ENCODE measurements at regions not wholly inside any gene's neighbourhood (a gene's known extent, or its start where the extent isn't known, plus 50 kb on each side); places are given as distances from the start of the nearest gene placed in this dataset.

DNA sequence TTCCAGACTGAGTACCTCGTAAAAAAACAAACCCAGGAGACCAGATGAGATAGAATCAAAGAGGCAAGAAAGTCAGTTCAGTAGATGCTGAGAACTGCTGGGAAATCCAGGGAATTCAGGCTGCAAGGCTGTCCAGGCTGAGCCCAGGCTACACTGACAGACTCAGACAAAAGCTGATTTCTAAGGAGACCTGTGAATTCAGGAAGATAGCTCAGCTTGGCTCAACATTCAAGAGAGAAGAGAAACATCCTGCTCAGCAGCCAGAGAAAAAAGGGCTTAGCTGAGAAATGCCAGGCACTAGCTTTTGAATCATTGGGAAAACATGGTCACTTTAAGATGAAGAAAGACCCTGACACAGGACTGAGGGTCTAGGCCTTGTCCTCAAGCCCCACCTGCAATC lies 118.2 kb upstream of the SLC44A1 start:
- Mint-ChIP-seq H3K9me3 (no peaks in the 10 kb centered on the region), H3K36me3 (no peaks in the 10 kb centered on the region), H3K27ac (no peak overlapping the region), H3K4me1 (peaks cover 7 to 53% (median 39%) of the 10 kb centered on the region in 4 donors), H3K27me3 (peaks cover 6% of the 10 kb centered on the region), H3K4me3 (peak overlapping the region in 2 of 4 donors; percentile 13 to 24)
- H3K4me1 ChIP-seq (ENCODE audit: control insufficient read depth, insufficient read depth, low read length, poor library complexity, severe bottlenecking): peaks cover 31% of the 10 kb centered on the region
- no peaks in the 10 kb centered on the region for H3K9me3 ChIP-seq (ENCODE audit: control insufficient read depth in 2 of 2, low read length in 2 of 2)
- no peaks in the 10 kb centered on the region for H3K27me3 ChIP-seq (ENCODE audit: control insufficient read depth, insufficient read depth, low read length)
- ATAC-seq (ENCODE audit: low read depth in 2 of 2) (no peak), DNase-seq (no peak)
- H3K36me3 ChIP-seq (ENCODE audit: control insufficient read depth, insufficient read depth, low read length): no peaks in the 10 kb centered on the region
- H3K27ac ChIP-seq (ENCODE audit: insufficient read depth, low read length, poor library complexity, severe bottlenecking): no peak overlapping the region
- no peak overlapping the region for H3K4me3 ChIP-seq (ENCODE audit: low read depth, low read length)

GRCh38 chr9:105127863-105128220 lies 116.6 kb upstream of the SLC44A1 start:
- ATAC-seq (ENCODE audit: low read depth in 2 of 2): peak; percentile 93 to 96
- Histone ChIP-seq H3K27me3 (ENCODE audit: control insufficient read depth, insufficient read depth, low read length) (no peaks in the 10 kb centered on the region), H3K36me3 (ENCODE audit: control insufficient read depth, insufficient read depth, low read length) (no peaks in the 10 kb centered on the region), H3K9me3 (ENCODE audit: control insufficient read depth in 2 of 2, low read length in 2 of 2) (no peaks in the 10 kb centered on the region), H3K4me1 (ENCODE audit: control insufficient read depth, insufficient read depth, low read length, poor library complexity, severe bottlenecking) (peaks cover 31% of the 10 kb centered on the region), H3K4me3 (ENCODE audit: low read depth, low read length) (peak overlapping the region; percentile 60), H3K27ac (ENCODE audit: insufficient read depth, low read length, poor library complexity, severe bottlenecking) (no peak overlapping the region)
- Mint-ChIP-seq H3K4me1 (peaks cover 7 to 50% (median 37%) of the 10 kb centered on the region in 4 donors), H3K27me3 (peaks cover 9% of the 10 kb centered on the region), H3K36me3 (no peaks in the 10 kb centered on the region), H3K27ac (peak overlapping the region in 2 of 3 donors; percentile 60 to 81), H3K4me3 (peak overlapping the region; percentile 24 to 63 (median 52)), H3K9me3 (no peaks in the 10 kb centered on the region)
- peak; percentile 10 to 81 (median 68) for DNase-seq

DNA sequence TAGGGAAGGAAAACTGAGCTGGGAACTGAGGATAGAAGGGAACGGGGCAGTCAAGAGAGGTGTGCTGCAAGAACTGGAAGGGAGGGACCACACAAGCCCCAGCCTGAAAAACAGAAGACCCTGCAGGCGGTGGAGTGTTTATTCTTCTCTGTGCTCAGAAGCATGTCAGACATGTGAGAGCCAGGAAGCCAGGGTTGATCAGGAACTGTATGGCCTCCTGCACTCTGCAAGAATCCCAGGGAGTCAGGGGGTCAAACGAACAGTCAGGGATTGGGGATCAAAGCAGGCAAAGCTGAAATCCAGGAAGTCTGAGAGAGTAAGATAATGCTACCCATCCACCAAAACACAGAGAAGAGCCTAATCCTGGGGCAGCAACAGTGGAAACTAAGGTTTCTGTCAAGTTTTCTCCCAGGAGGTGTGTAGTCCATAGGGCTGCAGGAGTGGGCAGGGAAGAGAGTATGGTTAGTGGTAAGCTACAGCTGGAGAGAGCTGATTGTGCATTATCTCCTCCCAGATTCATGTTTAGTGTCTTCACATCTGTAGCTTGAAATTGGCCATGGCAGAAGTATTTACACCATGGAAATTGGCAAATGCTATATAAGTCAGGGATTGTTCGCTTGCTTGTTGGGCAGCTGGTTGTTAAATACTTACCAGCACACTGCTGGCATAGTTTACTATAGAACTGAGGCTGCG lies 115.4 kb upstream of the SLC44A1 start:
- H3K4me1 Mint-ChIP-seq: peaks cover 7 to 50% (median 37%) of the 10 kb centered on the region in 4 donors
- no peak for DNase-seq
- peaks cover 31% of the 10 kb centered on the region for H3K4me1 ChIP-seq (ENCODE audit: control insufficient read depth, insufficient read depth, low read length, poor library complexity, severe bottlenecking)

DNA sequence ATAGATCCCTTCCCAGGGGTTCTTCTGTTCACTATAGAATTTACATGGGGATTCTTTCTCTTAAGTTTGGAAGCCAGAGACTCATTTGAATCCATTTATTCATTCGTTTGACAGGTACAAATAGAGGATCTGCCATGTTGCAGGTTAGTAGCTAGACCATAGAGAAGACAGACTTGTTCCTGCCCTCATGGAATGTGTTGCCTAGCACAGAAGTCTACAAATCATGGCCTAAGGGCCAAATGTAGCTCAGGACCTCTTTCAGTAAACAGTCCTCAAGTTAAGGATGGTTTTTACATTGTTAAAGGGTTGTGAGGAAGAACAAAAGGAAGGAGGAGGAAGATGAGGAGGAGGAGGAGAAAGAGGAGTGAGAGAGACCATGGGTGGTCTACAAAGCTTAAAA lies 114.7 kb upstream of the SLC44A1 start:
- Histone ChIP-seq H3K9me3 (ENCODE audit: control insufficient read depth in 2 of 2, low read length in 2 of 2) (no peaks in the 10 kb centered on the region), H3K27me3 (ENCODE audit: control insufficient read depth, insufficient read depth, low read length) (no peaks in the 10 kb centered on the region), H3K4me3 (ENCODE audit: low read depth, low read length) (no peak overlapping the region), H3K36me3 (ENCODE audit: control insufficient read depth, insufficient read depth, low read length) (no peaks in the 10 kb centered on the region), H3K4me1 (ENCODE audit: control insufficient read depth, insufficient read depth, low read length, poor library complexity, severe bottlenecking) (peaks cover 31% of the 10 kb centered on the region), H3K27ac (ENCODE audit: insufficient read depth, low read length, poor library complexity, severe bottlenecking) (no peak overlapping the region)
- DNase-seq (no peak), ATAC-seq (ENCODE audit: low read depth in 2 of 2) (no peak)
- no peaks in the 10 kb centered on the region for H3K9me3 Mint-ChIP-seq
- peaks cover 9% of the 10 kb centered on the region for H3K27me3 Mint-ChIP-seq
- H3K4me1 Mint-ChIP-seq: peaks cover 7 to 50% (median 41%) of the 10 kb centered on the region in 4 donors
- H3K36me3 Mint-ChIP-seq: no peaks in the 10 kb centered on the region
- H3K27ac Mint-ChIP-seq: peak overlapping the region in 1 of 3 donors; percentile 44
- no peak overlapping the region for H3K4me3 Mint-ChIP-seq

More for the DNA sequence above, 115.4 kb upstream of the SLC44A1 start:
- no peak overlapping the region for H3K4me3 ChIP-seq (ENCODE audit: low read depth, low read length)
- ATAC-seq (ENCODE audit: low read depth in 2 of 2): no peak
- H3K36me3 ChIP-seq (ENCODE audit: control insufficient read depth, insufficient read depth, low read length): no peaks in the 10 kb centered on the region
- peak overlapping the region; percentile 6 to 81 (median 49) for H3K27ac Mint-ChIP-seq
- no peaks in the 10 kb centered on the region for H3K9me3 Mint-ChIP-seq
- no peak overlapping the region for H3K27ac ChIP-seq (ENCODE audit: insufficient read depth, low read length, poor library complexity, severe bottlenecking)
- H3K9me3 ChIP-seq (ENCODE audit: control insufficient read depth in 2 of 2, low read length in 2 of 2): no peaks in the 10 kb centered on the region
- peak overlapping the region in 3 of 4 donors; percentile 22 to 61 (median 24) for H3K4me3 Mint-ChIP-seq
- no peaks in the 10 kb centered on the region for H3K36me3 Mint-ChIP-seq
- peaks cover 9% of the 10 kb centered on the region for H3K27me3 Mint-ChIP-seq
- H3K27me3 ChIP-seq (ENCODE audit: control insufficient read depth, insufficient read depth, low read length): no peaks in the 10 kb centered on the region

DNA sequence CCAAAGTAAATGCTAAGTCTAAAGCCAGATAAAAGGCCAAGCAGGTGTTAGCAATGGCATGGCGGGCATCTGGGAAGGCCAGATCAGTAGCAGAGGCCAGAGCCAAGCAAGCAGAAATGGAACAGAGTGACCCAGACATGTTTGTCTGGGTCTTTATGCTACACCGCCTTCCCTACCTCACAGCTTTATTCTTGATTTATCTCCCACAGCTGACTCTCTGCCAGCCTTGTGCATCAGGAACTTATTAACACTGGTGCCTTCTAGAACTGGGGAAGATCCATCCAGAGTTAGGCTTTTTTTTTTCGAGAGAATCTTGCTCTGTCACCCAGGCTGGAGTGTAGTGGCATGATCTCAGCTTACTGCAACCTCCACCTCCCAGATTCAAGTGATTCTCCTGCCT lies 112.5 kb upstream of the SLC44A1 start:
- Histone ChIP-seq H3K27ac (ENCODE audit: insufficient read depth, low read length, poor library complexity, severe bottlenecking) (no peak overlapping the region), H3K36me3 (ENCODE audit: control insufficient read depth, insufficient read depth, low read length) (no peaks in the 10 kb centered on the region), H3K27me3 (ENCODE audit: control insufficient read depth, insufficient read depth, low read length) (no peaks in the 10 kb centered on the region), H3K9me3 (ENCODE audit: control insufficient read depth in 2 of 2, low read length in 2 of 2) (no peaks in the 10 kb centered on the region), H3K4me3 (ENCODE audit: low read depth, low read length) (no peak overlapping the region), H3K4me1 (ENCODE audit: control insufficient read depth, insufficient read depth, low read length, poor library complexity, severe bottlenecking) (peaks cover 25% of the 10 kb centered on the region)
- no peak for DNase-seq
- Mint-ChIP-seq H3K4me3 (no peak overlapping the region), H3K27me3 (peaks cover 7% of the 10 kb centered on the region), H3K9me3 (no peaks in the 10 kb centered on the region), H3K27ac (peak overlapping the region in 1 of 3 donors; percentile 50), H3K36me3 (no peaks in the 10 kb centered on the region), H3K4me1 (peaks cover 7 to 40% (median 32%) of the 10 kb centered on the region in 4 donors)
- ATAC-seq (ENCODE audit: low read depth in 2 of 2): no peak

- Mint-ChIP-seq H3K4me3 (no peak overlapping the region), H3K27ac (no peak overlapping the region), H3K9me3 (no peaks in the 10 kb centered on the region), H3K27me3 (peaks cover 4% of the 10 kb centered on the region), H3K4me1 (peaks cover 5 to 34% (median 28%) of the 10 kb centered on the region in 4 donors), H3K36me3 (no peaks in the 10 kb centered on the region)
- Histone ChIP-seq H3K4me1 (ENCODE audit: control insufficient read depth, insufficient read depth, low read length, poor library complexity, severe bottlenecking) (peaks cover 18% of the 10 kb centered on the region), H3K4me3 (ENCODE audit: low read depth, low read length) (no peak overlapping the region), H3K36me3 (ENCODE audit: control insufficient read depth, insufficient read depth, low read length) (no peaks in the 10 kb centered on the region), H3K27ac (ENCODE audit: insufficient read depth, low read length, poor library complexity, severe bottlenecking) (no peak overlapping the region), H3K9me3 (ENCODE audit: control insufficient read depth in 2 of 2, low read length in 2 of 2) (no peaks in the 10 kb centered on the region), H3K27me3 (ENCODE audit: control insufficient read depth, insufficient read depth, low read length) (no peaks in the 10 kb centered on the region)
- DNase-seq: no peak
- ATAC-seq (ENCODE audit: low read depth in 2 of 2): no peak
Observed at GRCh38 chr9:105132606-105133005, 111.8 kb upstream of the SLC44A1 start.

DNA sequence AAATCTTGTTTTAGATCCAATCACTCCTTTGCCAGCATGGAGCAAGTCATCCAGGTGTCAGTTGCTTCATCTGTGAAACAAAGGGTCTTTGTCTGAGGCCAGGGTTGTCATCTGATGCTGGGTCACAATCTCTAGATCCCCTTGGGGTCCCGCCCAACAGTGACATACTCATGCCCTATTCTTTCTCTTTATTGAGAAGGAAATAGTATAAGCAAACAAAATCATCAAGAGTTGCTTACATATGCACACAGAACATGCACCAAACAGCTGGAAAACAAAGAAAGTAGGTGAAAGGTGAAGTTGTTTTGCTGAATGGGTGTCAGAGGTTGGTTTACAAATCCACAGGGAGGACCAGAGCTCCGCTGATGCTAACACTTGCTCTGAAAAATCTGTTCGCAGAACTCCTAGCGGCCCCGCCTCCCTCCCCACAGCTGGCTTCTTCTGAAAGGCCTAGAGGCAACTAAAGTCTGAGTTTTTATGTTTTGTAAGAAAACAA lies 106.1 kb upstream of the SLC44A1 start:
- H3K27me3 Mint-ChIP-seq: no peaks in the 10 kb centered on the region
- no peak overlapping the region for H3K4me3 Mint-ChIP-seq
- H3K9me3 ChIP-seq (ENCODE audit: control insufficient read depth in 2 of 2, low read length in 2 of 2): no peaks in the 10 kb centered on the region
- H3K27ac ChIP-seq (ENCODE audit: insufficient read depth, low read length, poor library complexity, severe bottlenecking): no peak overlapping the region
- DNase-seq: no peak
- no peaks in the 10 kb centered on the region for H3K36me3 Mint-ChIP-seq
- no peak overlapping the region for H3K4me3 ChIP-seq (ENCODE audit: low read depth, low read length)
- no peaks in the 10 kb centered on the region for H3K9me3 Mint-ChIP-seq
- peaks cover 0 to 15% (median 5%) of the 10 kb centered on the region in 4 donors for H3K4me1 Mint-ChIP-seq
- no peaks in the 10 kb centered on the region for H3K4me1 ChIP-seq (ENCODE audit: control insufficient read depth, insufficient read depth, low read length, poor library complexity, severe bottlenecking)
- H3K27me3 ChIP-seq (ENCODE audit: control insufficient read depth, insufficient read depth, low read length): no peaks in the 10 kb centered on the region
- H3K27ac Mint-ChIP-seq: no peak overlapping the region
- no peaks in the 10 kb centered on the region for H3K36me3 ChIP-seq (ENCODE audit: control insufficient read depth, insufficient read depth, low read length)
- no peak for ATAC-seq (ENCODE audit: low read depth in 2 of 2)

All from CD4-positive, CD25-positive, alpha-beta regulatory T cell (primary cell).